Ovary (tissue), 7 donors: ENCODE measurements at regions not wholly inside any gene's neighbourhood (a gene's known extent, or its start where the extent isn't known, plus 50 kb on each side); places are given as distances from the start of the nearest gene placed in this dataset.

ENCODE experiments used
- DNase-seq, 5 donors: peaks; one replicate each; pipeline ENCODE4 v3.0.0-alpha.2; 2019 to 2020
- H3K27ac ChIP-seq, 2 donors: fragments of 200-600 bp; one replicate each; pipeline versions ENCODE4 v1.5.1 to v1.8.0; 2019 to 2022
- H3K27me3 ChIP-seq: fragments of 200-600 bp; one replicate; pipeline ENCODE4 v1.8.0; 2022
- H3K36me3 ChIP-seq: fragments of 200-600 bp; sonication (generic); one replicate; pipeline ENCODE4 v1.5.1; 2019
- H3K4me1 ChIP-seq: one replicate; pipeline ENCODE4 v1.8.1; 2013; ENCODE audit warnings: mild to moderate bottlenecking, moderate library complexity; ENCODE audit not compliant: insufficient read depth
- H3K4me3 ChIP-seq: fragments of 200-600 bp; sonication (generic); one replicate; pipeline ENCODE4 v1.5.1; 2017
- H3K9me3 ChIP-seq, 2 donors: fragments of 200-600 bp in 1 of 2; sonication (generic) in 1 of 2; one replicate each; pipeline versions ENCODE4 v1.5.1 to v1.8.1; 2013 to 2019; ENCODE audit warnings: mild to moderate bottlenecking in 1 of 2, moderate library complexity in 1 of 2
- EP300 ChIP-seq: sonication (generic); formaldehyde crosslinking; IDR thresholded peaks from one replicate; pipeline ENCODE4 v1.6.1; 2017; ENCODE audit warnings: antibody characterized with exemption
- POLR2A ChIP-seq: fragments of 450-650 bp; IDR thresholded peaks from one replicate; pipeline ENCODE4 v1.6.1; 2017; ENCODE audit warnings: antibody characterized with exemption, mild to moderate bottlenecking, moderate library complexity
- WGBS, 3 donors: extraction: QIAGEN DNeasy Blood & Tissue Kit in 1 of 3; methylation state at CpG; one replicate each; pipeline versions ENCODE4 v1.1.5 to v1.1.7; 2013 to 2017; 5-methylcytosine and 5-hydroxymethylcytosine counted together
- intact Hi-C, 4 donors: fragments of 100-400 bp; cut with DNase I; formaldehyde crosslinking; loops; one replicate each; pipeline versions ENCODE4 v1.11.0 to v1.15.1; 2022 to 2023
- TF ChIP-seq, protein P1 (sequence below), 3 donors: fragments of 450-650 bp in 2 of 3; fragments of 200-600 bp in 1 of 3; IDR thresholded peaks; one replicate each; pipeline versions ENCODE4 v1.5.1 to v1.8.0; 2016 to 2022; ENCODE audit warnings: antibody characterized with exemption in 3 of 3, mild to moderate bottlenecking in 1 of 3
- donor health status: DM: no; HTN: no; CAD: no; lungs with moderate emphysema.
- donor health status: DM: no; HTN: no; CAD: no.
- donor health status: Bipolar disorder and iron deficiency.
- donor health status: DM: no; HTN: no; CAD: no.
- donor health status: DM: yes; HTN: yes; CAD: no.

DNA sequence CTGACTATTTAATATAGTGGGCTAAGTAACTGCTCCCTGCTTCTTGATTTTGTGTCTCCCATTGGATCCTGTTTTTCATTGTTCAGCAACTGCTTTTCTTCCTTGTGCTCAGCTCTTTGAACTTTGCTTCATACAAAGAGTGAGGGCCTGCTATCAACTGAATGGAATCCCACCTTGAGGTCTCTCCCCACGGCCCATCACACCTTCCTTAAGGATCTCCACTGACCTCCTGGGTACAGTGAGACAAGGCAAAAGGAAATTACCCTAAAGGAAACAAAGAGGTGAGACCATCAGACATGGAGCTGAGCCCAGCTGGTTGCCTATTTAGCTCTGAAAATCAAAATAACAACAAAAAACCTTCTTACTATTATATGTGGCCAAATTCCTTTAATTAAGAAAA, 91.3 kb upstream of the RPL34 start:
- WGBS, 3 donors = 60 to 74% (median 66%) methylated on average over 1 of the region's 1 CpG
- H3K4me1 ChIP-seq = no peaks in the 10 kb centered on the region
- H3K36me3 ChIP-seq = no peaks in the 10 kb centered on the region
- no peak for DNase-seq
- H3K27ac ChIP-seq = no peak overlapping the region
- no peaks in the 10 kb centered on the region for H3K27me3 ChIP-seq
- TF ChIP-seq EP300 (no peak), POLR2A (no peak)
- TF ChIP-seq, protein P1, sequence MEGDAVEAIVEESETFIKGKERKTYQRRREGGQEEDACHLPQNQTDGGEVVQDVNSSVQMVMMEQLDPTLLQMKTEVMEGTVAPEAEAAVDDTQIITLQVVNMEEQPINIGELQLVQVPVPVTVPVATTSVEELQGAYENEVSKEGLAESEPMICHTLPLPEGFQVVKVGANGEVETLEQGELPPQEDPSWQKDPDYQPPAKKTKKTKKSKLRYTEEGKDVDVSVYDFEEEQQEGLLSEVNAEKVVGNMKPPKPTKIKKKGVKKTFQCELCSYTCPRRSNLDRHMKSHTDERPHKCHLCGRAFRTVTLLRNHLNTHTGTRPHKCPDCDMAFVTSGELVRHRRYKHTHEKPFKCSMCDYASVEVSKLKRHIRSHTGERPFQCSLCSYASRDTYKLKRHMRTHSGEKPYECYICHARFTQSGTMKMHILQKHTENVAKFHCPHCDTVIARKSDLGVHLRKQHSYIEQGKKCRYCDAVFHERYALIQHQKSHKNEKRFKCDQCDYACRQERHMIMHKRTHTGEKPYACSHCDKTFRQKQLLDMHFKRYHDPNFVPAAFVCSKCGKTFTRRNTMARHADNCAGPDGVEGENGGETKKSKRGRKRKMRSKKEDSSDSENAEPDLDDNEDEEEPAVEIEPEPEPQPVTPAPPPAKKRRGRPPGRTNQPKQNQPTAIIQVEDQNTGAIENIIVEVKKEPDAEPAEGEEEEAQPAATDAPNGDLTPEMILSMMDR (IDR thresholded peaks at IDR 0.05) = no peak
- intact Hi-C loops = no loop called here
- H3K9me3 ChIP-seq = no peaks in the 10 kb centered on the region
- H3K4me3 ChIP-seq = no peak overlapping the region

- no peak overlapping the region for H3K4me3 ChIP-seq
- H3K9me3 ChIP-seq = no peaks in the 10 kb centered on the region
- WGBS, 3 donors = 87 to 89% (median 89%) methylated on average over 2 of the region's 2 CpGs
- intact Hi-C loops = no loop called here
- no peak overlapping the region for H3K27ac ChIP-seq
- DNase-seq = no peak
- H3K36me3 ChIP-seq = no peaks in the 10 kb centered on the region
- H3K4me1 ChIP-seq = no peaks in the 10 kb centered on the region
- no peaks in the 10 kb centered on the region for H3K27me3 ChIP-seq
- TF ChIP-seq, protein P1 (IDR thresholded peaks at IDR 0.05) = no peak
- TF ChIP-seq EP300 = no peak
- TF ChIP-seq POLR2A = no peak
Observed at GRCh38 chr4:108527723-108528122, 92.7 kb upstream of the RPL34 start.

DNA sequence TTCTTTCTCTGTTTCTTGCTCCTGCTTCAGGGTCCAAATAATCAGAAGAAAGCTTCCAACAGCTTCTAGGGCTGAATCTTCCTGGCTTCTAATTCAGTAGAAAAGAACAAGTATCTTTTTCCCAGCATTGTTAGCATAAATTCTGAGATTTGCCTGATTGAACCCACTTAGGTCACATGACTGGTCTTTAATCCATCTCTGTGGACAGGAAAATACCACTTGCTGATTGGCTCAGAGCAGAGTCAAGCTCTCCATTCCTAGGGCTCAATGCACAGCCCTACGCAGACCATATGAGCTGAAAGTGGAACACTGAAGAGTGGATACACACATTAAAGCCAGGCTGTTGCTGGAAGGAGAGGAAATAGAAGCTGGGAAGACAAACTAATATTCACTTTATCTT, 99.6 kb upstream of the RPL34 start:
- intact Hi-C loops = no loop called here
- DNase-seq = no peak
- TF ChIP-seq POLR2A = no peak
- H3K36me3 ChIP-seq = no peaks in the 10 kb centered on the region
- H3K9me3 ChIP-seq = no peaks in the 10 kb centered on the region
- no peak overlapping the region for H3K27ac ChIP-seq
- H3K27me3 ChIP-seq = no peaks in the 10 kb centered on the region
- H3K4me3 ChIP-seq = no peak overlapping the region
- 89 to 97% (median 93%) methylated on average over 1 of the region's 1 CpG for WGBS, 3 donors
- no peaks in the 10 kb centered on the region for H3K4me1 ChIP-seq

DNA sequence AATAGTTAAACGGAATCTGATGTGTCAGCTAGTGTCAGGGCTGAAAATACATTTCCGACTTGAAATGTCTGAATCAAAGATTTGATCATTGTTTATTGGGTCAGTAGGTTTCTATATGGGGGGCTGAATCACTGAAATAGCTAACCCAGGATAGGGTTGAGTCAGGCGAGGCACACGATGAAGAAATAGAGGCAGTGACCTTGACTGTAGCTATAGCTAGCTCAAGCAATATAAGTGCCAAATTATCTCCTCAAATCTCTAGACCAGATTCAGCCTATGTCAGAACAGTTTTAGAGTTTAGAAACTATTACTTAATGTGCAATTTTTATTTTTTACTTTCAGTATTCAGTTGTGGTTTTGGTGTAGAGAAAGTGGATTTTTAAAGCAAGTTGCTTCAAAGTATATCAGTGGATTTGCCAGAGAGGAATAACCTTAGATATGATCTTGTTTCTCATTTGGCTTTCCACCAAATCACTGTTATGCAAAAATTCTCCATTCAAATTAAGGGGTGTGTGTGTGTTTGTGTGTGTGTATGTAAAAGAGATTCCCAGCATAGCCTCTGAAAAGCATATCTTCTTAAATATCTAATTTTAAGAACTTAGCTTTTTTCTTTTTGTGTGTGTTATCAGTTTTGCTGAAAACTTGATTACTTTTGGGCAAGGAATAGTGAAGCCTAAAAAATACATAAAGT, 100.3 kb upstream of the RPL34 start:
- no peaks in the 10 kb centered on the region for H3K9me3 ChIP-seq
- H3K27me3 ChIP-seq = no peaks in the 10 kb centered on the region
- 21 to 45% (median 29%) methylated on average over 4 of the region's 4 CpGs for WGBS, 3 donors
- no peak overlapping the region for H3K4me3 ChIP-seq
- no peaks in the 10 kb centered on the region for H3K36me3 ChIP-seq
- DNase-seq = no peak
- TF ChIP-seq EP300 (no peak), POLR2A (no peak)
- TF ChIP-seq, protein P1 (IDR thresholded peaks at IDR 0.05) = no peak
- no peak overlapping the region for H3K27ac ChIP-seq
- intact Hi-C loops = no loop called here
- no peaks in the 10 kb centered on the region for H3K4me1 ChIP-seq

- no peaks in the 10 kb centered on the region for H3K9me3 ChIP-seq
- no peak overlapping the region for H3K27ac ChIP-seq
- intact Hi-C loops = no loop called here
- H3K36me3 ChIP-seq = no peaks in the 10 kb centered on the region
- TF ChIP-seq EP300 = no peak
- TF ChIP-seq, protein P1 (IDR thresholded peaks at IDR 0.05) = no peak
- no peak for TF ChIP-seq POLR2A
- H3K27me3 ChIP-seq = no peaks in the 10 kb centered on the region
- H3K4me1 ChIP-seq = no peaks in the 10 kb centered on the region
- no peak overlapping the region for H3K4me3 ChIP-seq
- no peak for DNase-seq
Observed at GRCh38 chr4:108519208-108519833, 101.1 kb upstream of the RPL34 start.
